CD4-positive, alpha-beta T cell (primary cell): ENCODE measurements at regions not wholly inside any gene's neighbourhood (a gene's known extent, or its start where the extent isn't known, plus 50 kb on each side); places are given as distances from the start of the nearest gene placed in this dataset.

Experiments
- ATAC-seq: fragments of 200-7000 bp; cut with Tn5 transposase; one replicate; pipeline ENCODE4 v1.10.0; 2022; ENCODE audit warnings: mild to moderate bottlenecking; ENCODE audit not compliant: poor library complexity
- CTCF ChIA-PET: fragments of 350-600 bp; sonication (Branson Sonifier 250); formaldehyde crosslinking; loops from one replicate; lab custom pipeline; 2021; ENCODE audit warnings: antibody characterized with exemption, inconsistent platforms; lab: Charles Lee
- POLR2A ChIA-PET: fragments of 350-600 bp; sonication (Branson Sonifier 250); formaldehyde crosslinking; loops from one replicate; lab custom pipeline; 2021; ENCODE audit warnings: antibody characterized with exemption, inconsistent platforms; lab: Charles Lee
- DNase-seq, 14 experiments: peaks; one replicate each; pipeline ENCODE4 v3.0.0-alpha.2; 2013 to 2020; ENCODE audit warnings: mixed read lengths in 2 of 14
- H3K27ac ChIP-seq, 2 donors: one replicate each; pipeline versions ENCODE4 v1.5.1 to v1.7.0; 2013; ENCODE audit warnings: low read length in 2 of 2, low read depth in 1 of 2, mild to moderate bottlenecking in 1 of 2
- H3K27me3 ChIP-seq, 2 experiments: 1 replicate in 1 of 2; 2 replicates in 1 of 2; pipeline versions ENCODE4 v1.6.1 to v1.7.0; 2013; ENCODE audit warnings: low read length in 2 of 2, control low read depth in 1 of 2, mild to moderate bottlenecking in 1 of 2, moderate library complexity in 1 of 2; ENCODE audit not compliant: insufficient read depth in 2 of 2, control insufficient read depth in 1 of 2
- H3K36me3 ChIP-seq: one replicate; pipeline ENCODE4 v1.6.1; 2013; ENCODE audit warnings: low read length, control low read depth; ENCODE audit not compliant: insufficient read depth
- H3K4me1 ChIP-seq: one replicate; pipeline ENCODE4 v1.6.1; 2013; ENCODE audit warnings: low read length, control low read depth; ENCODE audit not compliant: insufficient read depth
- H3K4me3 ChIP-seq: one replicate; pipeline ENCODE4 v1.5.1; 2013; ENCODE audit warnings: mild to moderate bottlenecking, low read length, moderate library complexity
- H3K9me3 ChIP-seq, 2 experiments: 1 replicate in 1 of 2; 2 replicates in 1 of 2; pipeline versions ENCODE4 v1.6.1 to v1.7.0; 2013; ENCODE audit warnings: low read length in 2 of 2, mild to moderate bottlenecking in 2 of 2, control low read depth in 1 of 2, moderate library complexity in 1 of 2; ENCODE audit not compliant: control insufficient read depth in 1 of 2, insufficient read depth in 1 of 2
- H3K27ac Mint-ChIP-seq: one replicate; pipeline ENCODE4 v1.8.0; 2020; ENCODE audit warnings: mixed read lengths
- H3K27me3 Mint-ChIP-seq: one replicate; pipeline ENCODE4 v1.8.0; 2021; ENCODE audit warnings: mixed read lengths
- H3K36me3 Mint-ChIP-seq: one replicate; pipeline ENCODE4 v1.8.0; 2021; ENCODE audit warnings: low read depth, mixed read lengths
- H3K4me1 Mint-ChIP-seq: one replicate; pipeline ENCODE4 v1.8.0; 2021; ENCODE audit warnings: low read depth, mixed read lengths
- H3K4me3 Mint-ChIP-seq: one replicate; pipeline ENCODE4 v1.8.0; 2020; ENCODE audit warnings: mild to moderate bottlenecking, mixed read lengths
- H3K9me3 Mint-ChIP-seq: one replicate; pipeline ENCODE4 v1.8.0; 2020; ENCODE audit warnings: mixed read lengths
- CTCF ChIP-seq: fragments of 200-600 bp; IDR thresholded peaks from one replicate; pipeline ENCODE4 v1.8.0; 2022; ENCODE audit warnings: antibody characterized with exemption, mild to moderate bottlenecking
- intact Hi-C, 2 experiments: fragments of 100-400 bp; cut with DNase I in 1 of 2; cut with micrococcal nuclease in 1 of 2; formaldehyde crosslinking; loops; one replicate each; pipeline versions ENCODE4 v1.15.1 to v1.9.0; 2023 to 2025; cut with DNase I, micrococcal nuclease

GRCh38 chr16:17585449-17586074, 114.8 kb upstream of the XYLT1 start:
- POLR2A ChIA-PET, result no interaction called here
- ATAC-seq, result no peak
- H3K36me3 Mint-ChIP-seq, result no peaks in the 10 kb centered on the region
- no peaks in the 10 kb centered on the region for H3K36me3 ChIP-seq
- CTCF ChIA-PET, result no interaction called here
- no peak for TF ChIP-seq CTCF
- H3K27me3 Mint-ChIP-seq, result peaks cover 19% of the 10 kb centered on the region
- DNase-seq, result no peak
- H3K27ac Mint-ChIP-seq, result no peak overlapping the region
- intact Hi-C loops, result no loop called here
- no peaks in the 10 kb centered on the region for H3K27me3 ChIP-seq
- H3K4me3 Mint-ChIP-seq, result no peak overlapping the region
- no peaks in the 10 kb centered on the region for H3K9me3 ChIP-seq
- no peak overlapping the region for H3K27ac ChIP-seq
- H3K4me1 Mint-ChIP-seq, result no peaks in the 10 kb centered on the region
- H3K4me1 ChIP-seq, result no peaks in the 10 kb centered on the region
- no peak overlapping the region for H3K4me3 ChIP-seq
- H3K9me3 Mint-ChIP-seq, result peaks cover 8% of the 10 kb centered on the region

GRCh38 chr16:17578981-17579874, 108.5 kb upstream of the XYLT1 start:
- POLR2A ChIA-PET, result no interaction called here
- H3K27me3 Mint-ChIP-seq, result peaks cover 5% of the 10 kb centered on the region
- no peak overlapping the region for H3K4me3 Mint-ChIP-seq
- Histone ChIP-seq H3K36me3 (no peaks in the 10 kb centered on the region), H3K27me3 (no peaks in the 10 kb centered on the region), H3K9me3 (no peaks in the 10 kb centered on the region), H3K27ac (no peak overlapping the region), H3K4me3 (no peak overlapping the region), H3K4me1 (no peaks in the 10 kb centered on the region)
- H3K9me3 Mint-ChIP-seq, result peaks cover 2% of the 10 kb centered on the region
- H3K27ac Mint-ChIP-seq, result no peak overlapping the region
- intact Hi-C loops, result loop anchor here (2.0 to 5.0 kb wide), 5 partner anchors 102 to 718 kb away; no protein-coding TSS in a partner anchor
- peak; percentile 93 for TF ChIP-seq CTCF
- ATAC-seq (peak; percentile 73), DNase-seq (peak; percentile 6 to 80 (median 46))
- no peaks in the 10 kb centered on the region for H3K4me1 Mint-ChIP-seq
- CTCF ChIA-PET, result interaction anchor here (0.7 to 1.6 kb wide), 8 partner anchors 10 to 385 kb away, joined by 3 to 6 read pairs (median 4); no protein-coding TSS in a partner anchor
- no peaks in the 10 kb centered on the region for H3K36me3 Mint-ChIP-seq

GRCh38 chr16:17574256-17574655, 103.5 kb upstream of the XYLT1 start:
- no peak overlapping the region for H3K4me3 ChIP-seq
- no peaks in the 10 kb centered on the region for H3K4me1 ChIP-seq
- no peak overlapping the region for H3K27ac ChIP-seq
- H3K4me3 Mint-ChIP-seq, result no peak overlapping the region
- H3K9me3 Mint-ChIP-seq, result no peaks in the 10 kb centered on the region
- CTCF ChIA-PET, result no interaction called here
- H3K27me3 Mint-ChIP-seq, result peaks cover 4% of the 10 kb centered on the region
- POLR2A ChIA-PET, result no interaction called here
- no peak overlapping the region for H3K27ac Mint-ChIP-seq
- H3K36me3 ChIP-seq, result no peaks in the 10 kb centered on the region
- no peaks in the 10 kb centered on the region for H3K4me1 Mint-ChIP-seq
- H3K9me3 ChIP-seq, result no peaks in the 10 kb centered on the region
- H3K27me3 ChIP-seq, result peaks cover 0 to 5% of the 10 kb centered on the region in 2 experiments
- no peak for DNase-seq
- intact Hi-C loops, result no loop called here
- no peak for ATAC-seq
- H3K36me3 Mint-ChIP-seq, result no peaks in the 10 kb centered on the region
- no peak for TF ChIP-seq CTCF
